HG03196 (cell line): ENCODE measurements at regions not wholly inside any gene's neighbourhood (a gene's known extent, or its start where the extent isn't known, plus 50 kb on each side); places are given as distances from the start of the nearest gene placed in this dataset.

Experiments
- ATAC-seq: cut with Tn5 transposase; IDR thresholded peaks from one replicate; pipeline ENCODE4 v1.9.1; 2021; ENCODE audit not compliant: unreplicated experiment

GRCh38 chr13:104357672-104358354 lies 1291.6 kb upstream of the SLC10A2 start:
- ATAC-seq: no peak

- no peak for ATAC-seq
Observed at GRCh38 chr13:104357174-104357573, 1291.0 kb upstream of the SLC10A2 start.

GRCh38 chr13:104355041-104355670 lies 1288.9 kb upstream of the SLC10A2 start:
- ATAC-seq: no peak

GRCh38 chr13:104327211-104327610 lies 1261.0 kb upstream of the SLC10A2 start:
- ATAC-seq: no peak

- no peak for ATAC-seq
Observed at GRCh38 chr13:104326523-104326922, 1260.3 kb upstream of the SLC10A2 start.

GRCh38 chr13:104321756-104322155 lies 1255.5 kb upstream of the SLC10A2 start:
- ATAC-seq: no peak

- ATAC-seq: no peak
Observed at GRCh38 chr13:104320446-104320845, 1254.2 kb upstream of the SLC10A2 start.

- no peak for ATAC-seq
Observed at GRCh38 chr13:104318121-104318520, 1251.9 kb upstream of the SLC10A2 start.

GRCh38 chr13:104315606-104316005 lies 1249.4 kb upstream of the SLC10A2 start:
- ATAC-seq: no peak

- no peak for ATAC-seq
Observed at GRCh38 chr13:104314926-104315535, 1248.8 kb upstream of the SLC10A2 start.

GRCh38 chr13:104314321-104314720 lies 1248.1 kb upstream of the SLC10A2 start:
- ATAC-seq: no peak

GRCh38 chr13:104310861-104311260 lies 1244.6 kb upstream of the SLC10A2 start:
- no peak for ATAC-seq

- ATAC-seq: no peak
Observed at GRCh38 chr13:104309431-104309830, 1243.2 kb upstream of the SLC10A2 start.

GRCh38 chr13:104301171-104301975 lies 1235.2 kb upstream of the SLC10A2 start:
- no peak for ATAC-seq

- ATAC-seq: no peak
Observed at GRCh38 chr13:104297075-104297474, 1230.9 kb upstream of the SLC10A2 start.

- no peak for ATAC-seq
Observed at GRCh38 chr13:104296286-104296685, 1230.1 kb upstream of the SLC10A2 start.

- no peak for ATAC-seq
Observed at GRCh38 chr13:104295537-104295936, 1229.3 kb upstream of the SLC10A2 start.

GRCh38 chr13:104289400-104289799 lies 1223.2 kb upstream of the SLC10A2 start:
- no peak for ATAC-seq

GRCh38 chr13:104288496-104288895 lies 1222.3 kb upstream of the SLC10A2 start:
- ATAC-seq: no peak

- no peak for ATAC-seq
Observed at GRCh38 chr13:104286566-104287290, 1220.5 kb upstream of the SLC10A2 start.

GRCh38 chr13:104281910-104282309 lies 1215.7 kb upstream of the SLC10A2 start:
- ATAC-seq: no peak
